ENCODE measurements at regions not wholly inside any gene's neighbourhood (a gene's known extent, or its start where the extent isn't known, plus 50 kb on each side); places are given as distances from the start of the nearest gene placed in this dataset.
"Not testable (repeated sequence)": the region's sequence is repeated elsewhere in the genome, so short reads cannot be mapped to it uniquely, and the experiment has no call there.

DNA sequence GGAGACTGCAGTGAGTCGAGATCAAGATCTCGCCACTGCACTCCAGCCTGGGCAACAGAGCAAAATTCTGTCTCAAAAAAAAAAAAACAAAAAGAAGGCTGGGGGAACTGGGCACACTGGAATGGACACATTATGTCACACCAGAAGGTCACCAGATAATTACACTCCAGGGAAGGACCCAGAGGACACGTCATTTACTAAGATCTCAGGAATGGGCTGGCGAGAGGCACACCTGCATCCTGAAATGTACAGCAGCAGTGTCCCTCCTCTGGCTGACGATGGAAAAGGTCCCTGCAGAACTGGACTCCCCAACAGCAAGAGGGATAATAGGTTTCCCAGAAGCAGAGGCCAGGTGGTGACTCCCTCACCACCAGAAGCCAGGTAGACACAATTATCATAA, 243.5 kb downstream of the BCL11B start:
- intact Hi-C loops (cut with micrococcal nuclease), result no loop called here
- peaks cover 8% of the 10 kb centered on the region for H3K9me3 Mint-ChIP-seq
- H3K27me3 Mint-ChIP-seq (ENCODE audit: low read depth), result no peaks in the 10 kb centered on the region
- DNase-seq (ENCODE audit: low spot score), result no peak
- no peak overlapping the region for H3K27ac Mint-ChIP-seq
- no peak overlapping the region for H3K4me3 Mint-ChIP-seq (ENCODE audit: low read depth)
- H3K4me1 Mint-ChIP-seq (ENCODE audit: low read depth), result peaks cover 4% of the 10 kb centered on the region
- H3K36me3 Mint-ChIP-seq (ENCODE audit: low read depth), result no peaks in the 10 kb centered on the region

DNA sequence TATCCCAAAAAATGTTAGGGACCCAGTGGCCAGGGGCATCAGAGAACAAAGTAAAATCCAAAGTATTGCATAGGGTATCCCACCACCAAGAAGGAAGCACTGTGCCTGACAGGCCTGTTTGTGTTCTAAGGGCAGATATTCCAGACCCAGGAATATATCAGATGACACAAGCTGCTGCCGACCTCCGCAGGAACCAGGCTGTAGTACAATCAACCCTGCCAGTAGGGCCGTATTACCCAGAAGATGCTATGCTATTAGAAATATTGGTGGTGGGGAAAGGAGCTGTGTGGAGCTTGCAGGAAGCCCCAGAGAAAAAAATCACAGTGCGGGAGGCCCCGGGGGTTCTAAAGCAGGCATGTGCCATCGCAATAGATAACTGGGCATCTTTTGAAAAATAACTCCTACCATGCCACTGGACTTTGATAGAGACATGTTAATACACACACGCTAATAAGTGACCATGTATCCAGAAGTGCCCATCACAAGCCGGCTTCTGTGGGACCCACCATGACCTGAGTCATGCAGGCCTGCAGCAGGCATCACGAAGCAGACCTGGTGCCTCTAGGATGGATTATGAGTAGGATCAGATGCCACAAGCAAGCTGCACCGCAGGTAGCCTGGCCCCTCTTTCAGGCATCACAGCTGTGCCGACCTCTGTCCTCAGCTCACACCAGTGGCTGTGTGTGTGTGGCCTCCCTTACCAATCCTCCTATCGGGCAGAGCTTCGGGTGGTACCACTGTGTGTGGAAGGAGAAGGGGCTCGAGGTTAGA, 242.7 kb downstream of the BCL11B start:
- intact Hi-C loops (cut with micrococcal nuclease), result no loop called here
- peaks cover 4% of the 10 kb centered on the region for H3K4me1 Mint-ChIP-seq (ENCODE audit: low read depth)
- no peak overlapping the region for H3K27ac Mint-ChIP-seq
- peaks cover 8% of the 10 kb centered on the region for H3K9me3 Mint-ChIP-seq
- no peak for DNase-seq (ENCODE audit: low spot score)
- no peak overlapping the region for H3K4me3 Mint-ChIP-seq (ENCODE audit: low read depth)
- H3K27me3 Mint-ChIP-seq (ENCODE audit: low read depth), result no peaks in the 10 kb centered on the region
- H3K36me3 Mint-ChIP-seq (ENCODE audit: low read depth), result no peaks in the 10 kb centered on the region

DNA sequence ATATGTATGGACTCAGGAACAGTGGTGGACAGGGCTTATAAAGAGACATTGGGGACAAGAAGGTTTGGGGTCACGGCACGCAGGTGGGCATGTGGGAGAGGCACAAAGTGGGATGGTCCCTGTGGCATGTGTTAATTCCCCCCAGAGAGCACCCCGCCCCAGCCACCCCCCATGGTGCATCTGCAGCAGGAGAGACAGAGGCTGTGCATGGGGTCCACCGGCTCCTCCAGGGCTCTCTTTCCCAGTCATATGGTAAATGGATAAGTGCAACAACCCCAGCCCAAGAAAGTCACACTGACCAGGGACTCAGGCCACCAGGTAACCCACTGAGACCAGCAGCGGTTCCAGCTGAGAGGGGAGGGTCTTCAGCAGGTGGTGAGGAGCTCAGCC, 242.1 kb downstream of the BCL11B start:
- intact Hi-C loops (cut with micrococcal nuclease), result no loop called here
- Mint-ChIP-seq H3K4me1 (ENCODE audit: low read depth) (peaks cover 4% of the 10 kb centered on the region), H3K36me3 (ENCODE audit: low read depth) (no peaks in the 10 kb centered on the region), H3K9me3 (peaks cover 8% of the 10 kb centered on the region), H3K27ac (no peak overlapping the region), H3K27me3 (ENCODE audit: low read depth) (no peaks in the 10 kb centered on the region), H3K4me3 (ENCODE audit: low read depth) (no peak overlapping the region)
- no peak for DNase-seq (ENCODE audit: low spot score)

DNA sequence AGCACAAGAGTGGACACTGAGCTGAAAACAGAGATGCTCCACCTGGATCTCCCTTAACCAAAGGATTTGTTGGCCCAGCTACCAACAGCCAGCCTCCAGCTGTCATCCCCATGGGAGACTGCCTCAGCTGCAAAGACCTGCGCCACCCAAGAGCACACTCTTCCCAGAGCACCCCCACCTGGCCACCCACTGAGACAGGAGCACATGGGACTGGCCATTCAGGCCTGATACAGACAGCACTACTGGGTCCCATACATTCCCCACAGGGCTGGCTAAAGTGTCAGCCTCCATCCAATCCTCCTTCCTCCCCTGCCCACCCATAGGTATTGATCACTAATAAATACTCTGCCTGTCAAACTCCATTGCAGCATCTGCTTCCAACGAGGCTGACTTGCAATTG, 241.5 kb downstream of the BCL11B start:
- no peaks in the 10 kb centered on the region for H3K27me3 Mint-ChIP-seq (ENCODE audit: low read depth)

DNA sequence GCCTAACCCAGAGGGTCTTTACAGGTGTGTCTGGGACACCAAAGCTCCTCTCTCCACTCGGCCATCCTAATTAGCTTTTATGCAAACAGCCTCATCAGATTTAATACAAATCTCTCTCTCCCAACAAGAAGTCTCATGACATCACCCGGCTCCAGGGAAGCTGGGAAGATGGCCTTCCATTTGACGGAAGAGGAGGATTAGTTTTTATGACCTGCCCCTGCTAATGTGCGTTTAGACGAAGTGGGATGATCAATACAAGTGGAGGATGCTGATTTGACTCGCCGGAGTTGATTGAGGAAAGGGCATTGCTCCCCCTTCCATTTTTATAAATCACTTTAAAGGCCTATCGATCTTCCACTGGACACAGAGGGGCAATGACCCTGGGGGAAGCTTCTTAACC, 239.2 kb downstream of the BCL11B start:
- Mint-ChIP-seq H3K36me3 (ENCODE audit: low read depth) (no peaks in the 10 kb centered on the region), H3K4me3 (ENCODE audit: low read depth) (no peak overlapping the region), H3K27me3 (ENCODE audit: low read depth) (peaks cover 5% of the 10 kb centered on the region), H3K9me3 (no peaks in the 10 kb centered on the region), H3K27ac (no peak overlapping the region), H3K4me1 (ENCODE audit: low read depth) (no peaks in the 10 kb centered on the region)
- DNase-seq (ENCODE audit: low spot score), result no peak
- intact Hi-C loops (cut with micrococcal nuclease), result no loop called here

More for the DNA sequence above, 241.5 kb downstream of the BCL11B start:
- H3K9me3 Mint-ChIP-seq, result peaks cover 8% of the 10 kb centered on the region
- intact Hi-C loops (cut with micrococcal nuclease), result no loop called here
- no peaks in the 10 kb centered on the region for H3K36me3 Mint-ChIP-seq (ENCODE audit: low read depth)
- no peak for DNase-seq (ENCODE audit: low spot score)
- peaks cover 4% of the 10 kb centered on the region for H3K4me1 Mint-ChIP-seq (ENCODE audit: low read depth)
- no peak overlapping the region for H3K27ac Mint-ChIP-seq
- H3K4me3 Mint-ChIP-seq (ENCODE audit: low read depth), result no peak overlapping the region

DNA sequence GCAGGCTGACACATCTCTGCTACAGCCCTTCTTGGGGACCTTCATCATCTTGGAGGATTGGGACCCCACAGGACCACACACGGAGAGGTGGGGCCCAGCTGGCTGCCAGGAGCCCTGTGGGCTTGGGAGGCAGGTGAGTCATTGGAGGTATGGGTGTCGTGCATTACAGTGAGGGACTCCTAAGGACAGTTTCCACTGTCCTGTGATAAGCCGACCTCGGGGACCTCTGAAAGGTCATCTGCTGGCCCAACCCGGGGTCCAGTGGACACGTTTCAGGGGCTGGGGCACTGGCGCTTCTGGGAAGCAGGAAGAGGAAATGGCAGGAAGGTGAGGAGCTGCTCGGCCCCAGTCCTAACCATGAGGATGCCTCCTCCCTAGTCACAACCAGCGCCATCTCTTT, 238.0 kb downstream of the BCL11B start:
- intact Hi-C loops (cut with micrococcal nuclease), result no loop called here
- no peak overlapping the region for H3K4me3 Mint-ChIP-seq (ENCODE audit: low read depth)
- no peaks in the 10 kb centered on the region for H3K9me3 Mint-ChIP-seq
- DNase-seq (ENCODE audit: low spot score), result no peak
- peaks cover 5% of the 10 kb centered on the region for H3K27me3 Mint-ChIP-seq (ENCODE audit: low read depth)
- no peaks in the 10 kb centered on the region for H3K4me1 Mint-ChIP-seq (ENCODE audit: low read depth)
- H3K27ac Mint-ChIP-seq, result no peak overlapping the region
- no peaks in the 10 kb centered on the region for H3K36me3 Mint-ChIP-seq (ENCODE audit: low read depth)

DNA sequence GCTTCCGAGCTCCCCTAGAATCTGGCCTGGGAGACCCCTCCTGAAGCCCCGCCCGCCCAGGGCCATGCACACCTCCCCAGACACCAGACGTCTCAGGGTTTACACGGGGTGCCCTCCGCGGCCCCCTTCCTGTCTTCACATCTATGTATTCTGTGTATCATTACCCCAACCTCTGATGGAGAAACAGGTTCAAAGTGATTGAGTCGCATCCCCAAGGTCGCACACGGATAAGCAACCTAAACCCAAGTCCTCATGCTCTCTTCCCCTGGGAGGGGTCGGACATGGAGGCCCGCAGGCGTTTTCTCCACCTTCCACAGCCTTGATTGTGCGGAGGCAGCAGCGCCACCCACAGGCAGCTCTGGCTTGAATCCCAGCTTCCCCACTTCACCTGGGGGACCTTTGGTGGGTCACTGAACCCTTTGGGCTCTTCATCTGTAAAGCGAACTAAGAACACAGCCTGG, 237.3 kb downstream of the BCL11B start:
- H3K36me3 Mint-ChIP-seq (ENCODE audit: low read depth), result no peaks in the 10 kb centered on the region
- no peaks in the 10 kb centered on the region for H3K9me3 Mint-ChIP-seq
- intact Hi-C loops (cut with micrococcal nuclease), result no loop called here
- H3K27ac Mint-ChIP-seq, result no peak overlapping the region
- H3K4me1 Mint-ChIP-seq (ENCODE audit: low read depth), result no peaks in the 10 kb centered on the region
- no peak for DNase-seq (ENCODE audit: low spot score)
- peaks cover 5% of the 10 kb centered on the region for H3K27me3 Mint-ChIP-seq (ENCODE audit: low read depth)
- no peak overlapping the region for H3K4me3 Mint-ChIP-seq (ENCODE audit: low read depth)

DNA sequence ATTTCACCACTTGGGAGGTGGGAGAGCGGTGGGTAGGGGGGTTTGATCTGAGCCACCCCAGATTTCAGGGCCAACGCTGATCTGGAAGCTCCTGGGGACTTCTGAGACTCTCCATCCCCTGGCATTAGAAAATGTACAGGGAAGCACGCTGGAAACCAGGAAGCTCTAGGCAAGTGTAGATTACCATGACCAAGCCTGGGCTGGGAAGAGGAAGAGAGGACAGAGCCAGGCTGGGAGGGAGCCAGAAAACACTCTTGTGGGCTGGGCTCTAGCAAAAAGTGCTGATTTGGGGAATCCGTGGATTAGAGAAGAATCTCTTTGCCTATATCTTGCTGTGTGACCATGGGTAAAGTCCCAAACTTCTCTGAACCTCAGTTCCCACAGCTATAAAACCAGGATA, 236.7 kb downstream of the BCL11B start:
- DNase-seq (ENCODE audit: low spot score), result no peak
- Mint-ChIP-seq H3K4me1 (ENCODE audit: low read depth) (no peaks in the 10 kb centered on the region), H3K27ac (no peak overlapping the region), H3K9me3 (no peaks in the 10 kb centered on the region), H3K27me3 (ENCODE audit: low read depth) (peaks cover 5% of the 10 kb centered on the region), H3K4me3 (ENCODE audit: low read depth) (no peak overlapping the region), H3K36me3 (ENCODE audit: low read depth) (no peaks in the 10 kb centered on the region)
- intact Hi-C loops (cut with micrococcal nuclease), result no loop called here

DNA sequence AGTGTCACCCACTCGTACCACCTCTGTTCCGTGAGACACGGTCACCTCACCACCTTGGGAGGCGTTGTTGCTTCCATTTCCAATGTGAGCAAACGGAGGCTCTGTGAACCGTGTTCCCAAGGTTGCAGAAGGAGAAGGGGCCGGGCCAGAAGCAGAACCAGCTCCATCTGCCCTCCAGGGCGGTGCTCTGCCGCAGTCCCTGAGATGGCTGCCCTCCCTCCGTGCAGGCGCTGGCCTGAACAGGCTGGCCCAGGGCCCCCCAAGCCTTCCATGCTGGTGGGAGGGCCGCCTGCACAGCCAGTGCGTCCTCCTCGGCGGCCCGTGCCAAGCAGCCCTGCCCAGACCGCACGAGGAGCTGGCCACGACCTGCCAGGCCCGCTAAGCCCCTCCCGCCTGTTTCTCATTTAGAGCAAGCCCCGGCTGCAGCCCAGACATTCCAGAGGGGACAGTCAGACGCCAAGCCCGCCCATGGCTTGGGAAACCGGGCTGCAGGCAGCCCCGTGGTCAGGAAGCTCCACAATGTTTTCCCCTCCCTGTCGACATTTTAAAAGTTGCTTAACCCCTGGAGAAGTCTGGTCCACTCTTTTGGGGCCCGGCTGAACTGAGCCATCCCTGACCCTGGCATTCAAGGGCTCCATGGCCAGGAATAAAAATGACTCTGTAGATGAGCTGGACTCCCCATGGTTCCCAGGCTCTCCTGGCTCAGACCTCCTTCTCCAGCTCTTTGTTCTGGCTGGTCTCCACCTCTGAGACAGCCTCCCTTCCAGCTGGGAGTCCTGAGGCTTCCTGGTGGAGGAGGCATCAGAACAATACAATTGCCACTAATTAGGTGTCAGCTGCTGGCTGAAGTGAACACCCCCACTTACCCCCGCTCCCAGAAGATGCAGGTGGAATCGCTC, 236.0 kb downstream of the BCL11B start:
- Mint-ChIP-seq H3K27me3 (ENCODE audit: low read depth) (peaks cover 5% of the 10 kb centered on the region), H3K36me3 (ENCODE audit: low read depth) (no peaks in the 10 kb centered on the region), H3K27ac (no peak overlapping the region), H3K4me1 (ENCODE audit: low read depth) (no peaks in the 10 kb centered on the region), H3K9me3 (no peaks in the 10 kb centered on the region), H3K4me3 (ENCODE audit: low read depth) (no peak overlapping the region)
- intact Hi-C loops (cut with micrococcal nuclease), result no loop called here
- DNase-seq (ENCODE audit: low spot score), result no peak

DNA sequence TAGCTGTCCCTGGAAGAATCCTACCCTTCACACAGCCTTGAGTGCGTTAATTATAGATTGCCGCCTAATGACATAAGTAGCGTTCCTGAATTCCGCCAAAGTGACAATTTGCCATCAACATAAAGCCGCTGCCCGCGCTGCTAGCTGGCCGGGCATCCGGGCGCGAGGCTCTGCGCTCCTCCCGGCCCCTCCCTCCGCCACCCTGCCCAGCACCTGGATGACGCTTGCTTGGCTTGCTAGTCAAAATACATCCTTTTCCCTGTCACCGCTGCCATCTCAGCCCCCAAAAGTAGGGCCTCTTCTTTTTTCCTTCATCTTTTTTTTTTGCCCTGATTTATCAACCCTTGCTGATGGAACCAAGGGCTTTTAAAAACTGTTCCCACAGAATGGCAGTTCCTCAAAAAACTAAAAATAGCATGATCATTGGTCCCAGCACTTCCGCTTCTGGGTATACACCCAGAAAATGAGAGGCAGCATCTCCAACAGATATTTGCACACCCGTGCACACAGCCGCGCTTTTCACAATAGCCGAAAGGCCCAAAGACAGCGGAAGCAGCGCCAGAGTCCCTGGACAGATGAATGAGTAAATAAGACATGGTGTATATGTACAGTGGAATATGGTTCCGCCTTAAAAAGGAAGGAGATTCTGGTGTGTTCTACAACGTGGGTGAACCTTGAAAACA, 235.2 kb downstream of the BCL11B start:
- Mint-ChIP-seq H3K4me3 (ENCODE audit: low read depth) (no peak overlapping the region), H3K4me1 (ENCODE audit: low read depth) (no peaks in the 10 kb centered on the region), H3K36me3 (ENCODE audit: low read depth) (no peaks in the 10 kb centered on the region), H3K27me3 (ENCODE audit: low read depth) (peaks cover 5% of the 10 kb centered on the region), H3K9me3 (no peaks in the 10 kb centered on the region), H3K27ac (no peak overlapping the region)
- intact Hi-C loops (cut with micrococcal nuclease), result no loop called here
- no peak for DNase-seq (ENCODE audit: low spot score)

DNA sequence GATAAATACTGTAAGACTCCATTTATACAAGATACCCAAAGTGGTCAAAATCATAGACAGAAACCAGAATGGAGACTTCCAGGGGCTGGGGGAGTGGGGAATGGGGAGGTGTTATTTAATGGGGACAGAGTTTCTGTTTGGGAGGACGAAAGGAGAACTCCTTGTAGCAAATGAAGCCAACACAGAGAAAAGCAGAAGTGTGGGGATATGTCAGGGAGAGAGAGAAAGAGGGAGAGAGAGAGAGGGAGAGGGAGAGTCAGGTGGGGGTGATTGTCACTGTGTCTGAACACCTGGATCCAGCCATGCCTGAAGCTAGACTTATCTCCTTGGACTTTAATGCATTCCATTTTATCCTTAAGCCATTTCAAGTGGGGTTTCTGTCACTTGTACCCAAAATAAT, 234.7 kb downstream of the BCL11B start:
- H3K4me3 Mint-ChIP-seq (ENCODE audit: low read depth); H3K9me3 Mint-ChIP-seq; H3K27ac Mint-ChIP-seq; intact Hi-C loops (cut with micrococcal nuclease); DNase-seq (ENCODE audit: low spot score); H3K27me3 Mint-ChIP-seq (ENCODE audit: low read depth); H3K36me3 Mint-ChIP-seq (ENCODE audit: low read depth); H3K4me1 Mint-ChIP-seq (ENCODE audit: low read depth): not testable (repeated sequence)

DNA sequence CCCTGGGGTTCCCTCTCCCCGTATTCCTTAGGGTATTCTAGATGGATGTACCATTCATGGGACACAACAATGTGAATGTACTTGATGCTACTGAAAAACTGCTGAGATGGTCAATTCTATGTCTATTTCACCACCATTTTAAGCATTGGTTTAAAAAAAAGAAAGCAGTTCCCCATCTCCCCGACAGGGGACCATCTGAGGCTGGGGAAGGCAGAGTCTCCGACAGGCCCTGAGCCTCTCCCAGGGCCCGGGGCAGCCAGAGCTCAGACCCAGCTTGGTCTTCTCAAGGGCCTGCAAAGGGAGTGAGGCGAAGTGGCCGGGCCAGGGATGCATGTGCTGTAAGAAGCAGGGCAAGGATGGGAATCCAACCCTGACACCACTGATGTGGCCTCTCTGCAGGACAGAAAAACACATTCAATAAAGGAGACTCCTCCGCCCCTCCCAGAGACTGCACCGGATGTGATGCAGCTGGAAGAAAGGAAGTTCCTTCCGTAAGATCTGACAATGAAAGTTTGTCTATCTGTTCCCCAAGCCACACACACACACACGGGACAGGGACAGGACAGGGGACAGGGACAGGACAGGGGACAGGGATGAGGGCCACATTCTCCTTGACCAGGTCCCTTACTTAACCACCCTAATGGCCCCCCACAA, 234.1 kb downstream of the BCL11B start:
- H3K27me3 Mint-ChIP-seq (ENCODE audit: low read depth), result peaks cover 5% of the 10 kb centered on the region
- DNase-seq (ENCODE audit: low spot score), result no peak
- H3K27ac Mint-ChIP-seq, result no peak overlapping the region
- no peak overlapping the region for H3K4me3 Mint-ChIP-seq (ENCODE audit: low read depth)
- no peaks in the 10 kb centered on the region for H3K36me3 Mint-ChIP-seq (ENCODE audit: low read depth)
- no peaks in the 10 kb centered on the region for H3K9me3 Mint-ChIP-seq
- H3K4me1 Mint-ChIP-seq (ENCODE audit: low read depth), result no peaks in the 10 kb centered on the region
- intact Hi-C loops (cut with micrococcal nuclease), result no loop called here
